WI38 (cell line): ENCODE measurements at regions not wholly inside any gene's neighbourhood (a gene's known extent, or its start where the extent isn't known, plus 50 kb on each side); places are given as distances from the start of the nearest gene placed in this dataset.

Experiments used
- H3K4me3 ChIP-seq: 2 replicates; pipeline ENCODE4 v1.5.1; 2011; ENCODE audit warnings: low read depth, mild to moderate bottlenecking, control low read depth, low read length
- TF ChIP-seq, protein P1 (sequence below): IDR thresholded peaks from 2 replicates; pipeline ENCODE4 v1.5.1; 2012; ENCODE audit warnings: low read depth, mild to moderate bottlenecking, control low read depth, low read length

DNA sequence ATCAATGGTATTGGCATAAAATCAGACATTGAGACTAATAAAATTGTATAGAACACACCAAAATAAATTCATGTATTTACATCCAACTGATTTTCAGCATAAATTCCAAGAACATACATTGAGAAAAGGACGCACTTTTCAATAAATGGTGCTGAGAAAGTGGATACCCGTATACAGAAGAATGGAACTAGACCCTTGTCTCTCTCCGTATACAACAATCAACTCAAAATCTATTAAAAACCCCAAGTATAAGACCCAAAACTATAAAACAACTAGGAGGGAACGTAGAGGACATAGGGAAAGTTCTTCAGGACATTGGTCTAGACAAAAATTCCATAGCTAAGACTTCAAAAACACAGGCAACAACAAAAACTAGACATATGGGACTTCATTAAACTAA lies 97.4 kb downstream of the GGTLC2 start:
- no peak overlapping the region for H3K4me3 ChIP-seq
- TF ChIP-seq, protein P1, sequence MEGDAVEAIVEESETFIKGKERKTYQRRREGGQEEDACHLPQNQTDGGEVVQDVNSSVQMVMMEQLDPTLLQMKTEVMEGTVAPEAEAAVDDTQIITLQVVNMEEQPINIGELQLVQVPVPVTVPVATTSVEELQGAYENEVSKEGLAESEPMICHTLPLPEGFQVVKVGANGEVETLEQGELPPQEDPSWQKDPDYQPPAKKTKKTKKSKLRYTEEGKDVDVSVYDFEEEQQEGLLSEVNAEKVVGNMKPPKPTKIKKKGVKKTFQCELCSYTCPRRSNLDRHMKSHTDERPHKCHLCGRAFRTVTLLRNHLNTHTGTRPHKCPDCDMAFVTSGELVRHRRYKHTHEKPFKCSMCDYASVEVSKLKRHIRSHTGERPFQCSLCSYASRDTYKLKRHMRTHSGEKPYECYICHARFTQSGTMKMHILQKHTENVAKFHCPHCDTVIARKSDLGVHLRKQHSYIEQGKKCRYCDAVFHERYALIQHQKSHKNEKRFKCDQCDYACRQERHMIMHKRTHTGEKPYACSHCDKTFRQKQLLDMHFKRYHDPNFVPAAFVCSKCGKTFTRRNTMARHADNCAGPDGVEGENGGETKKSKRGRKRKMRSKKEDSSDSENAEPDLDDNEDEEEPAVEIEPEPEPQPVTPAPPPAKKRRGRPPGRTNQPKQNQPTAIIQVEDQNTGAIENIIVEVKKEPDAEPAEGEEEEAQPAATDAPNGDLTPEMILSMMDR: no peak

DNA sequence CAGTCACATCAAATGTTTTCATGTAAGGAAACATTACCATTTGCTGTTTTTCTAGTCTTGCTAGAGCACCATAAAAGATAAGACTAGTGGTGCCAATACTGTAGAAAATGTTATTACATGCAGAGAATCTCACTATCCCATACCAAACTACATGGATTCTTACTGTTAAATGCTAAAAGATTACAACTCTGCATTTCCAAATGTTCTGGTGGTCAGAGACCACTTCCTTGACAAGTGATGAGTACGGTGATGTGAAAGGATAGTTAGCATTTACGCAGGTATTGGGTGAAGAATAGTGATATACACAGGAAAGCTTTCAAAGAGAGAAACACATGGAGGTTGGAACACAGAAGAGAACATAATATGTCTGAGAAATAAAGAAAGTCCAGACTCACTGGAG lies 98.2 kb downstream of the GGTLC2 start:
- TF ChIP-seq, protein P1: no peak

DNA sequence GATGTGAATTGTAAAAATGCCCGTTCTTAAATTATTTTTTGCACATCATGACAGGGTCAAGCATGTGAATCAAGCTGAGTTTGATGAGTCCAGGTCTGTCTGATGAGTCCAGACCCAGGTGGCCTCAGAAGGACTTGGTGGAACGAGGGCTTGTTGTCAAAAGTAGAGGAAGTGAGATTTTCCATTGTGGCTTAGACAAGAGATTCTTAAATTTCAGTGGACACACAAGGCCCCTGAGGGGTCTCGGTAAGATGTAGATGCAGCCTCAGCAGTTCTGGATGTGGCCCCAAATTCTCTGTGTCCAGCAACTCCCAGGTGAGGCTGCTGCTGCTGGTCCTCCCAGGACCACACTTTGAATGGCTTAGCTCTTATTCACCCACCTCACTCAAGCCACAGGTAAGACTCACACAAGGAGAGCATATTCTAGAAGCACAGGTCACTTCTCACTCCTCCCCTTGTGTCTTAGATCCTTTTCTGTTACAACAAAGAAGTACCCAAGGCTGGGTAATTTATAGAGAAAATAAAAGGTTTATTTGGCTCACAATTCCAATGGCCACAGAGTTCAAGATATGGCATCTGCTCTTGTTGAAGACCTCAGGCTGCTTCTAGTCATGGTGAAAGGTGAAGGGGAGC lies 98.8 kb downstream of the GGTLC2 start:
- TF ChIP-seq, protein P1: no peak
- no peak overlapping the region for H3K4me3 ChIP-seq

More for the DNA sequence above, 98.2 kb downstream of the GGTLC2 start:
- no peak overlapping the region for H3K4me3 ChIP-seq

DNA sequence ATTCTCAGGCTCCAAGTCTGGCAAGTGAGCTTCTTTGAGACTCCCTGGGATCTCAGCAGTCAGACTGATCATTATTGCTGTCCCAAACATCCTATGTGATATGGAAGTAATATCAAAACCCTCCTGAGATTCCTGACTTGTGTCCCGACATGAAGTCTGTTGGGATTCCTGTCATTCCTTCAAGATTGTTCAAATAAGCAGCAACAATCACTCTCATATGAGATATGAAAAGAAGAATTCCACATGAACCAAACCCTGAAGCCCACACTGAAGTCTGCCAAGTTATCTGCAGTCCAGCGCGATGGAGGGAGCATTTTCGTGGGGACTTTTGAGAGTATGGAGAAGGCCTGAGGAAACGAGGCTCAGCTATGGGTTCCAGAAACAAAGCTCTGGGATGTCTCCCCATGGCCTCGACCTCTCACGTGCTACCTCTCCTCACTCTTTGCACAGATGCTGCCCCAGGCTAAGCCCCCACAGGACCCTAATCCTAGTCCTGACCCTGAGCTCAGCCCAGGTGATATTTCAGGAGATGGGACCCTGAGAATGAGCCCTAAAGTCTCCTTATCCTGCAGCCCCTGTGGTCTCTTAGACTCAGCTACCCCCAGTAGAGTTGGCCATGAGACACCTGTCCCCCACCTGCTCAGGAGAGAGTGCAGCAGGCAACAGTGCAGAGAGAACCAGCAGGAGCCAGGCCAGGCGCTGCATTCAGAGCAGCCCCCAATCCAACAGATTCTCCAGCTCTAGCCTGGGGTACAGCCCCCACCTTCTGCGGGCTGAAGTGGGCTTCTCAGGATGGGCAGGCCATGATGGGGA lies 100.2 kb downstream of the GGTLC2 start:
- TF ChIP-seq, protein P1: no peak

DNA sequence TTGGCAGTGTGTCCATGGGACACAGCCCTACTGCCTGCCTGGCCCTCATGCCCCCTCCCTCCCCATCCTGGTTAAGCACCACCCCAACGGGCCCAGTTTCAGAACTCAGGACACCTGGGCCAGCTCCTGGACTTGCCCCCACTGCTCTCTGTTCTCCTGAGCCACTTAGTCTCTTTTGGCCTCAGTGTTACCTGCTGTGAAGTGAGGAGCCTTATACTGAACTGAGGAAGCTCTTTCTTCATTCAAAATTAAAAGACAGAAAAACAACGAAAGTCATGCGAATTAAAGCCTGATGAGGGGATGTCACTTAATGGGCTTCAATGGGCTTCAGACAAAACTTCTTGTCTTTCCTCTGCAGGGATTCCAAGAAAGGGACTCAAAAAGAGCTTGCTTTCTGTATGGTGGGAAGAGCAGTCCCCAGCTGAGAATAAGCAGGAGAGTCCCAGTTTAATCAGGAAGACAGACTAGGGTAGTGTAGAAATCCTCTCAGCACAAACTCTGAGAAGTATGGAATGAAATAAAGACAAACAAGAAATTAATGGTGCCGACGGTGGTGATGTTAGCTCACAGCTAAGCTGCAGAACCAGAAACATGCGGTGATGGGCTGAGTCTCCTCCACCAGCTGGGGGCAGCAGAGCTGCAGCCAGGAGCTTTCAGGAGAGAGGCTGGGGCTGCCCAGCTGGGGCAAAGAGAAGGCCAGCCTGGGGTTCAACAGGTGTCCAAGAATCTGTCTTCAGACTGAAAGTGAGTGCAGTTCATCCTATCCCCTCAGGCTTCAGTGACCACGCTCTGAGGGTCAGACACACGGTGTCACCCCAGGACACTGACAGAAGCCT lies 101.0 kb downstream of the GGTLC2 start:
- TF ChIP-seq, protein P1: peak; percentile 41; the same call in 1 of the 2 replicates
- no peak overlapping the region for H3K4me3 ChIP-seq

More for the DNA sequence above, 100.2 kb downstream of the GGTLC2 start:
- H3K4me3 ChIP-seq: no peak overlapping the region

DNA sequence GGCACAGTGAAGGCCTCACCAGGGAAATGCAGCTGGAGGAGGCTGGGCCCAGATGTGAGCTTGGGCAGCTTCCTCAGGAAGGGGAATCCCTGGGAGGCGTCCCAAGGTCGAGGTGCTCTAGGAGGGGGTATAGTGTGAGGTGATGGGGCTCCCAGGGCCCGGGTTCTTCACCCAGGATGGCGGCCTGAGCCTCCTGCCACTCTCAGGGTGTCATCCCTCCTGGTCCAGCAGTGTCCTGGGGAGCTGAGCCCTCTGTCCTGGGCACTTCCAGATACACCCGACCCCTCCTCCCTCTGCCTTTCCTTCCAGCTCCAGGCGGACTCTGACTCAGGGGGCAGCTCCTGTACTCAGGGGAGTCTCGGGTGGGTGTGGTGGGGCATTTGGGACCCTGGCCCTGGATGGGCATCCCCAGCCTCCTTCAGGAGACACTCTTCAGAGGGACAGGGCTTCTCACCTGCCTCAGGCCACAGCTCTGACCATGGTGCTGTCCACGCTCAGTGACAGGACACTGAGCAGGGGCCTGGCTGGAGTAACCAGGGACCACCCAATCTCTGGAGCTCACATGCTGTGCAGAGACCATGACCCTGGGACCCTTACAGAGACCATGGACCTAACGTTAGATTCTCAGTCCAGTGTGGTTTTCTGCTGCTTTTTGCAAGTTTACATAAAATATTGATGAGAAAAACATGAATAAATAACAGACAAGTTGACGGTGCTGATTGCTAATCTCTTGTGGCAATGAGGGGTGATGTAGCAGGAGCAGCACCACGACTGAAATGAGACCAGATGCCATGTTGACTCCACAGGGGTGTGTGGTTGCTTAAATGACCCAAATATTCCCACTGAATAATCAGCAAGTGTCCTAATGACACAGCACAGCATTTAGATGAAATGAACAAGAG lies 101.9 kb downstream of the GGTLC2 start:
- TF ChIP-seq, protein P1: no peak
- H3K4me3 ChIP-seq: no peak overlapping the region
